GOT3 (cell line): ENCODE measurements at regions not wholly inside any gene's neighbourhood (a gene's known extent, or its start where the extent isn't known, plus 50 kb on each side); places are given as distances from the start of the nearest gene placed in this dataset.

Experiments used
- DNase-seq: peaks from one replicate; lab custom pipeline; 2025; ENCODE audit warnings: mixed read lengths; lab: John Stamatoyannopoulos, UW

GRCh38 chr16:73743665-73744496, 552.7 kb upstream of the PSMD7 start:
- no peak for DNase-seq

DNA sequence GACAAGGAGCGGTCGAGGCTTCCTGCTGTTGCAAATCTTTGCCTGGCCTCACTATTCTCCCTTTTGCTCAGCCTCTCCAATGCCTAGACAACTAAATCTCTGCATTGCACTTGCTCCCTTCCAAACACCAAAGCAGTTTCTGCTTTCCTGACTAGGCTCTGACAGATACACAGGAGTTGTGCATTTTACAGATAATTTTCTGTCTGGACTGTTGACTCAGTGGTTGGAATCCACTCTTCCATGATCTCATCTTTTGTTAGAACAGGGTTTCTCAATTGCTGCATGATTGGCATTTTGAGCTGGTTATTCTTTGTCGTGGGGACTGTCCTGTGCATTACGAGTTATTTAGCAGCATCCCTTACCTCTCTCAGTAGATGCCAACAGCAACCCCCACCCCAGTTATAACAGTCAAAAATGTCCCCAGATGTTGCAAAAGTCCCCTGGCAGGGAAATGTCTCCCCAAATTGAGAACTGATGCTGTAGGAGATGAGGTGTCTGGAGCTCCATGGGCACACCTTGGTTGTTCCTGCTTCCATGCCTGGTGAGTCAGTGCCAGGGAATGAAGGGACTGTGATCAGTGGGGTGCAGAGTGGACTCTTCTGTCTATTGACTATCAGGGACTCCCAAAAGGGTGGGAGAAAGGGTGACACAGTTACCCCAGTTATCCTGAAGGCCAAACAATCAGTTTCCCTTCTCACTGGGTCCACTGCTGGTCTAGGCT, 557.4 kb upstream of the PSMD7 start:
- no peak for DNase-seq

- DNase-seq: no peak
Observed at GRCh38 chr16:73738266-73738665, 558.3 kb upstream of the PSMD7 start.

DNA sequence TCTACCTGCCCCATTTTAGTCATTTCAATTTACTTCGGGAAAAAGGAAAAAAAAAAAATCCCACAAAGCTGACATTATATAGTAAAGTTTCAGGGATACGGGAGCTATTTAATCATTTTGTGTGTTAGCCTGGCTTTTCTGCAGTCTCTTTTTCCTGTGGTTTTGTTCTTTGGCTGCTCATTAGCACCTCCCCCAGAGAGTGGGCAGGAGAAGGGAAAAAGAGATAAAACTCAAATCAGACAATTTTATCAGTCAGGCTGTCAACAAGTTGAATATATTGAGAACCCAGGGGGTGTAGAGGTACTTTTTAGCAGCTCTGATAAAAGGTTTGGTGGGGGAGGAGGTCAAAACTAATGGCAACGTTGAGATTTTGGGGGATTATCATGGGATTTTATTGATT, 559.0 kb upstream of the PSMD7 start:
- no peak for DNase-seq

DNA sequence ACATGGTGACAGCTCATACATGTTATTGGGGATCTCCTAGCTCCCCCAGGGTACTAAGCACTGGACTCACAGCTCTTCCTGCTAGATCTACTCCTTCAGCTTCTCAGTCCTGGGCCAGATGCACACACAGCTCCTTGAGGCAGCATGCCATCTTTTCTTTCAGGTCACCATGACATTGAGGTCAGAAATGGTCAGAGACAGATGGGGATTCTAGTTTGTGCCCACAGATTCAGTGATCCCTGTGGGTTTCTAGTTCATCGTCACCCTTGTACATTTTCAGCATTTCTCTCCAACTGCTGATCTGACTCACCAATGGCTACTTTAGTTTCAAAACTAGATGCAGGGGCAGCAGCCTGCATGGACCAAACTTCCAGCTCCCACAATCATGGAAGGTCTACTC, 560.7 kb upstream of the PSMD7 start:
- no peak for DNase-seq

DNA sequence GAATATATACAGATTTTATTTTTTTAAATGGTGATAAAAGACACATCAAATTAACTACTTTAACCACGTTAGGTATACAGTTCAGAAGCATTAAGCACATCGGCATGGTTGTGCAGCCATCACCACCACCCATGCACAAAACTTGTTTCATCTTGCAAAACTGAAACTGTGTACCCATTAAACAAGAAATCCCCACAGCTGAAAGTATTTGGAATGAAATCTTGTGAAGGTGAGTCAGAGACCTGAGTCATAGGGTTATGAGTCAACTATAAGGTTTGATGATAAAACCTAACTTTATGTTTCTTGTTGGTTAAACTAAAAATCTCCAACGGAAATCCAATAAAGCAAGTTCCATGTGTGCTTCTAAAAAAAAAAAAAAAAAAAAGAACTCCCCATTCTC, 561.6 kb upstream of the PSMD7 start:
- no peak for DNase-seq

DNA sequence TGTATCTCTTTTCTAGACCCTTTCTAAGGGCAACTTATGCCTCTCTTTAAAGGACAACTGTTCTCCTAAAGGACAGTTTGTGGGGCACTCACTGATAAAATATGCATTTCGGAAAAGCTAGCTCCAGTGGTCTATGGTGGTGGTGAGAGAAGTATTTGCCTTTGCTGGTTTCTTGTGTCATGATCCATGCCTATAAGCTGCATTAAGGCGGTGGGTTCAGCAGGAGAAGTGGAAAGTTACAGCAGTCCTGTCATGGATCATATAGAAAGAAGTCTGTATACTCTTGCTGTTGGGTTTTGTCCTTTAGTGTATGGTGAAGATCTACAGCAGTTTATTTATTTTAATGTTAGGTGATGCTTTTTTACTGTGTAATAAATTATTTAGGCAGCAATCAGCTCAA, 563.9 kb upstream of the PSMD7 start:
- DNase-seq: no peak

GRCh38 chr16:73732143-73732542, 564.5 kb upstream of the PSMD7 start:
- DNase-seq: no peak

DNA sequence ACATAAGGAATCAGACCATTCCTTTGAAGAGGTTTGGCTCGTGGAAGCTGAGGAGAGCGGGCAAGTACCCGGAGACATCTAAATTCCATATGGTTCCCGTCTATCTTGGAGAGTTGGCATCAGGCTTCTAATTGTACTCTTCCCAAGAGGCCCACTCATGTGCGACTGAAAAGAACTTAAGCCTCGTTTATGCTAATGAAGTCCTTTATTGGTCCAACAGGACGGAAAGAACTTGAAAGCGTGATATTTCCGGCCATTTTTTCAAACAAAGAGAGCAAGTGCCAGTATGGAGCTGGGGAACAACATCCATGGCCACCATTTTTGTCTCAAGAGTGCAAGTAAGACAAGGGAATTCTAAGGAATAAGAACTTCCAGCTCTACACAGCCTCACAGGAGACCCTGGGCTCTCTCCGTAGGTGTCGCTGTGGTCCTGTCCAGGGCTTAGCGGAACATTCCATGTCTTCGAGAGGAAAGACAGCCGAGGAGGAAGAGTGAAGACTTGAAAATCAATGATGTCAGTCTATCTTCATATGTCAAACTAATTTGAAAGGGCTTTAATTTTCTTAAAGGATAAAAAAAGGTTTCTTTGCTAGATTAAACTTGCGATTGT, 566.0 kb upstream of the PSMD7 start:
- no peak for DNase-seq

DNA sequence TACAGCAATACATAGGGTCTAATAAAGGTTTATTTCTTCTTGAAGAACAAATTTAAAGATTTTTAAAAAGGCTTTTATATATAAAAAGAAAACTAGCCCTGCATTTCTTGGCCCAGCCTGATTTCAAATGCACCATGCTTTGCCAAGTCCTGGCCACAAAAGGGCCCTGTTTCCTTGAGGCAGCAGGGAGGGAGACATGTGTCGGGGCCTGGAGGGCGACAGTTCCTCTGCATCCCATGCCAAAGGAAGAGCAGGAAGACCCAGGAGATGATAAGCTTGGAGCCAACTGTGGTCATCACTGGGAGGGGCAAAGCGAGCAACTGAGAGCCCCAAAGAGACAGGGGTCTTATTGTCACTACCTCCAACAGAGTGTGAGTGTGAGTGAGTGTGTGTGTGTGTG, 571.5 kb upstream of the PSMD7 start:
- DNase-seq: no peak

- DNase-seq: no peak
Observed at GRCh38 chr16:73724503-73724902, 572.1 kb upstream of the PSMD7 start.

DNA sequence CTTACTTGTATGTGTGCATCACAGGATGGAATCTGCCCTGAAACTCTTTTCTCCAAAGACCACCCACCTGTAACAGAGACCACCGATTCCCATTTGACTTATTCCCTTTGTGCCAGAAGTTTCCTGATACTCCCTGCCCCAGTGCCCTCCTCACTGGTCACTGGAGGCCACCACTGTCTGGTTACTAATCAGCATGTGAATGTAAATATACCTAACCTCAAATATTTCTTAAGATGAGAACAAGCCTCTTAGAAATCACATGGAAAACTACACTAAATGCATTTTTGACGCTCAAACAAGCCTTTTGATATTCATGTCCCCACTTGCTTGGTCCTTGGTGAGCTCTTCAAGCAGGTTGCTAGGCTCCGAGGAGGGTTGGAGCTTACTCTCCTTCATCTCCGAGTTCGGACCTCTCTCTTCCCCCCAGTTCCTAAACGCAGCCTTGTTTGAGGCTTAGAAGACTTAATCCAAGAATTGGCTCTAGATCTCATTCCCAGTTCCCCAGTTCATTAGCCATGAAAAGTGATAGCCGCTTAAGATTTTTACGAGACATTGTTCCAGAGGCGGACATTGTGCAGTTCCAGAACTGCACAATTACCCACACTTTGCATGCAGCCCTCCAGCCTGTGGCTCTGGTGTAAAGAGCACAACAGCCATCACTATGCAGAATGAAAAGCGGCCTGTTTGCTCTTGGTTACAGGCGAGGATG, 579.2 kb upstream of the PSMD7 start:
- no peak for DNase-seq

DNA sequence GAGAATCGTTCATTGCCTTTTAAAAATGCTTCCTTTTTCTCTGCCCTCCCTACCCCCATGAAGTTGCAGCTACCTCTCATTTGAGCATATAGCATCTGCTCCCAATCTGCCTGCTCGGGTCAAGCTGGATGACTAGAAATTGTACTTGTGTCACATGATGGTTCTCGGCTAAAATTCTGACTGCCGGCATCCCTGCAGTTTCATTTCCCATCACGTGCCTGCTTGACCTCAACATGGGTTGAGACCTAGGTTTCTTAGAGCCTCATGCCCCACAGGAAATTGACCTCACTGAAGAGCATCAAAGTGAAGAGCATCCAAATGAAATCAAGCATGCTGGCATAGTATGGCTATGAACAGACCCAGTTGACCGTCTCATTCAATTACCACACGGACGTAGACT, 581.6 kb upstream of the PSMD7 start:
- DNase-seq: no peak

DNA sequence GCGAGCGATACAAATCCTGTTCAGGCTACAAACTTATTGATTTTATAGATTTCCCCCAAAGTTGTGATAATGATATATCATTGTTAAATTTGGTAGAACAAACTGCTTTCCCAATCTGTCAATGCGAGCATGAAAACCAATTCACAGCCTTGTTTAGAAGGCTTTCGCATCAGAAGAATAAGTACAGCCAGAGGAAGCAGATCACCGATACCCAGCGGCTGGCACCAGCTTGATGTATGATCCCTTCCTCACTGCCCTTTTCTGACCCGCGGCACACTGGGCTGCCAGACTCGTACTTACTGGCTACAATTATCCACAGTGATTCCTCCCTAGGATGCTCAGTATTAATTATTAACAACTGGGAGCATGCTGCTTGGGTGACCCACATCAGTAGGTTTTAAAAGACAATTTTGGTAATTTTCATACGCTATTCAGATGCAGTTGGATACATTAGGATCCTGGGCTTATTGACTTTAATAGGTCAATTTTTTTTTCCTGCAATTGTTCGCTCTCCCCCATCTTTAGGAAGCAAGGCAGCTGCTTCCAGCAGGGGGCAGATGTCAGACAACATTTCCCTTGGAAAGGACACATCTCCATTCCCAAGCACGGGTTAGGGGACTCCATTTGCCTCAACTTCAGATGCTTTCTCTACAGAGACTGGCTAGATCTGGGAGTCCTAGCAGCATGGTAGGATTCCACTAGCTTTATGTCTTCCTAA, 582.7 kb upstream of the PSMD7 start:
- no peak for DNase-seq

GRCh38 chr16:73713251-73713650, 583.4 kb upstream of the PSMD7 start:
- no peak for DNase-seq

DNA sequence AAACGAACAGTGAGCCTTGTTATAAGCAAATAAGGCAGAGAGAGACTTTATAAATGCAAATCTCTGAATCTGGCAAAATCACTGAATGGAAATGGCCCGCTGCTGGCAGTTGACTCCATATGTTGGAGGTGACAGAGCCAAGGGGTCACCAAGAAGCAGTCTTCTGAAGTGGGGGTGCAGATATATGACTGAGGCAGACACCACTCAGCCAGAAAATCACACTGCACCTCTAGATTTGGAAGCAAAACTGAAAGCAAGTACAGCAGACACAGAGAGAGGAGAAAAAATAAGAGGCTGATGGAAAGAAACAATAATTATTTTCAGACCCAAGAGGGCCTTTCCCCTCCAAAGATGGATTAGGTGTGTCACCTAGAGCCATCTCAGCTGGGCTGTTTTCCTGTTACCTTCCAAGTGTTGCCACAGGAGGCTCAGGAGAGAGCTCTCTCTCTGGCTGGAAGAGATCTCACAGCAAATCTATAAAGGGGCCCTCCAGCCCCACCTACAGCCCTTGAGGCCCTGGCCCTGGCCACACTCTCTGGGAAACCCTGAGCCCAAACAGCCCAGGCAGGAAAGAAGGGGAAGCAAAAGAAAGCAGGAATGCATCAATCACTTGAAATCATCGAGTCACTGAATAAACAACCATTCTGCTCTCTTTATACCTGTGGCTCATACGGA, 585.1 kb upstream of the PSMD7 start:
- DNase-seq: no peak

DNA sequence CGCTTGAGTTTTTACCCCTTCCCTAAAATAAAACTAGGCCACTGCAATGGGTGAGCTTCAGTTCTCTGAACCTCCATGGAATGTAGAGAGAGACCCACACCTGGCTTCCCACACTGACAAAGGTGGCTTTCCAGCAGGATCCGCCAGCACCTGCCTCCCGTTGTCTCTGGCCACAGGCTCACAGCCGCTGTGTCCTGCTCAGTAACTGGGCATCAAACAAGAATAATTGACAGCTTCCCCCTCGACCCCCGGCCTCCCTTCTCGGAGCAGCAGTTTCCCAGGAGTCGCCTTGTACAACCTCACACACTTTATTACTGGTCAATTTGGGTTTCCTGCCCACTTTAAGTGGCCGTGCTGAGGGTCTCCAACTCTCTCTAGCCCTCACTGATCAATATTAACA, 586.1 kb upstream of the PSMD7 start:
- DNase-seq: no peak

DNA sequence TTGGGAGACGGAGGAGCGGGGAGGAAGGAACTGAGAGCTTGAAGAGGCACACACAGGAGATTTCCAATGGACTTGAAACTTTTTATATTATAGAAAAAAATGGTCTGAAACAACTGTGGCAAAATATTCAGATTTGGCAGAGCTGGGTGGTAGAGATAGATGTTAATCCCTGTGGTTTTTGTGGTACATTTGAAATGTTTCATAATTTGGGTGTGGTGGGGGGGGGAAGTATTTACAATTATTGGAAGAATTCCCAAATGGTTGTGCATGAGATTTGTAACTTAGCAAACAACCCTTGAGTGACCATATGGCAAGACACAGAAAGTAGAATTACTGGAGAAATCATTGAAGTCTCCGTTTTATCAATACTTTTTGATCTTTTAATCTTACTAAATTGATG, 588.8 kb upstream of the PSMD7 start:
- DNase-seq: no peak

- no peak for DNase-seq
Observed at GRCh38 chr16:73703891-73704290, 592.7 kb upstream of the PSMD7 start.

- no peak for DNase-seq
Observed at GRCh38 chr16:73697336-73697735, 599.3 kb upstream of the PSMD7 start.

DNA sequence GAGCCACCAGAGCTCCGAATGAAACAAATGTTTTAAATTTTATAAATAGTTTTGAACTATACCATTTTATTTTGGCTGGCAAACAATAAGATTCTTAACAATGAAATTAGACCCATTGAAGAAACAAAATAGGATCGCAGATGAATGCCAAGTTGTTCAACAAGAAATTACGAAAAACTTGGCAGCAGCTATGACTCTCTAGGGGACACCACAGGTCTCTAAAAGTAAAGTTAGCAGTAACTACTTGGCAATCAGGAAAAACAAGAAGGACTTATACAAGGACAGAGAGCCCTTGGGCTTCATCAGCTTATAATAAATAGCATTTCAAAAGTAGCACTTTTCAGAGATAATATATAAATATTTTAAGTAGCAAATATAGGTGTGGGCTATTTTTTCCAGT, 603.8 kb upstream of the PSMD7 start:
- DNase-seq: no peak
